HG03280 (cell line): ENCODE measurements at regions not wholly inside any gene's neighbourhood (a gene's known extent, or its start where the extent isn't known, plus 50 kb on each side); places are given as distances from the start of the nearest gene placed in this dataset.

Experiments used
- ATAC-seq: cut with Tn5 transposase; IDR thresholded peaks from one replicate; pipeline ENCODE4 v1.9.1; 2021; ENCODE audit warnings: mild to moderate bottlenecking, moderate library complexity; ENCODE audit not compliant: unreplicated experiment

- ATAC-seq, result no peak
Measured at GRCh38 chr5:96079075-96079474, 117.4 kb upstream of the ELL2 start.

DNA sequence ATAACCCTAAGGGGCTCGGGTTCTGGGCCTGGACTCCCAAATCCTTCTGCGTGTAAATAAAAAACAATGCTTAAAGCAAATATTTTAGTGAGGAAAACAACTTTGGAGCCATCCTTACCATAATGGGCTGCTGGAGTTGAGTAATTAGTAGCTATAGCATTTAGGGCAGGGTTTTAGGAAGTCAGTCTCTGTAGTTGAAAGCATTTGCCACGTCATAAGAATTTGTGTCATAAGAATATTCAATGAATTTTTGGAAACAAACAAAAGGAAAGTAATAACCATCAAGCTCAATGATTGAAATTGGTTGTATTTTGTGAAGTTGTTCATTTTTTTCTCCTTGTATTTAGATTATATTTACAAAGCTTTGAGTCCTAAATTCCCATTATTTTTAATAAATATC lies 114.8 kb upstream of the ELL2 start:
- no peak for ATAC-seq

GRCh38 chr5:96075579-96076289 lies 114.1 kb upstream of the ELL2 start:
- ATAC-seq, result no peak

- ATAC-seq, result no peak
Measured at GRCh38 chr5:96074870-96075269, 113.2 kb upstream of the ELL2 start.

DNA sequence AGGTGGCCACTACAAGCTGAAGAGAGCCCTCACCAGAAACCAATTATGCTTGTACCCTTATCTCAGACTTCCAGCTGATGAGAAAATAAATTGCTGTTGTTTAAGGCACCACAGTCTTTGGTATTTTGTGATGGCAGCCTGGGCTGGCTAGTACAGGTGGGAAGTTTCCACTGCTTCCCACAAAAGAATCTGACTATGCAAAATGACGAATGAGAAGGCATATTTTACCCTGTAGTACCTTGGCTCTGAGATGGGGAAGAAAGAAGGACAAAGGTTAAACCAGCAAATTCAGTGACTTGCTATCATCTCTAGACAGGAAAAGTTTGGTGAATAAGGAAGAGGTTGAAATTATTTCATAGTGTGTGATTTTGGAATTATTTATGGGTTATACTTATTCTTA lies 112.8 kb upstream of the ELL2 start:
- ATAC-seq, result no peak

DNA sequence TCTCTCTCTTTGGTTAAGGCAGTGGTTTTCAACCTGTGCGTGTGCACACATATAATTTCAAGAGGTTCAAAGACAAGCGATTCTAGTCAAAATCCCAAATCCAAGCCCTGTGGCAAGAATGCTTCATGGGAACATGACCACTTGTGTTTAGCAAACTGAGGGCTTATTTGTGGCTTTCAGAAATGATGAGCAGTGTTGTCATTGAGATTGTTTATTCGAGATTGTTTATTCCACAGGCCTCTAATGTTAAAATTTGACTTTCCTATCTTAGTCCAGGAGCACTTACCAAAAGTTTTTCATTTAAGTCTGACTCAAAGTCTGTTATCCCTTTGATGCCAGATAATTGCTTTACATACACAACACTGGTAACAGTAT lies 111.1 kb upstream of the ELL2 start:
- no peak for ATAC-seq

DNA sequence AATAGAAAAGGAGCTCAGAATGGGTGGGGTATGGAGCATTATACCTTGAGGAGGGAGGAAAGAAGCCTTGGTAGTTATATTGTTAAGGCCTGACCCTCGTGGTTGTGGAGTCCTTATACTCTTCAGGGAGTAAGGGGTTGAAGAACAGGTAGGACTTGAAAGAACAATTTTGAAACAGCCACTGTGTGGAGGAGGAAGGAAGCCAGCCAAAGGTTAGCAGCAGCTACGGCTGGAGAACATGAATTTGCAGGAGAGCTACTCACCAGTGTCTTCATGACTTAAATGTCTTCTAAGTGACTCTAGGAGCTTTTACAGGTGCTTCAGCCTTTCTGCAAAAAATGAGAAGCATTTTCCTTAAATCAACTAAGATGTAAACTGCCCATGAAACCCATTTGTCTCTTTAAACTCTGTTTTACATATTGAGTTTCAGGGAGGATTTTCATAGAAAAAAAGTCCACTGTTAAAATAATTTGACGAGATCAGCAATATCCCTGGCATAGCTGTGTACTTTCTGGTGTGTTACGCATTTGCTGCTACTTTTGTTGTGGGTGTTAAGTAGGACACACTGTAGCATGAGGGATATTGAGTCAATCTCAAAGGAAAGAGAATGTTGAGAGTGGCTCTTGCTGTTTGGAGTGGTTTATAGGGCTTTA lies 110.6 kb upstream of the ELL2 start:
- ATAC-seq, result no peak

- no peak for ATAC-seq
Measured at GRCh38 chr5:96070622-96071225, 109.1 kb upstream of the ELL2 start.

GRCh38 chr5:96067894-96068614 lies 106.4 kb upstream of the ELL2 start:
- ATAC-seq, result no peak

DNA sequence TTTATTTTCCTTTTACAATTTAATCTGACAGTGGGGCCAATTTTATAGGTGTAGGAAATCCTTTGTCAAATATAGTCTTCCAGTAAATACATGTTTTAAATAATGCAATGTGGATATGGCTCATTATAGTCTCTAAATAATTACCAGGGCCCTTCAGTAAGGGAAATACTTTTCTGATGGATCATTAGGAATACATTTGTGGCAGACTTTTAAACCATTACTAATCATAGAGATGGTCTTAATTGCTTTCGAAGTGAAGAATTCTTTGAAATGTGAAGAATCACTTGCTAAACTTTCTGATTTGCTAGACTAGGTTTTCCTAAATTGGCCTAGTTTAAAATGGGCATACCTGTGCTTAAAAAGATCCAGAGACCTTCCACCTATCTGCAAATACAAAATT lies 105.6 kb upstream of the ELL2 start:
- no peak for ATAC-seq

DNA sequence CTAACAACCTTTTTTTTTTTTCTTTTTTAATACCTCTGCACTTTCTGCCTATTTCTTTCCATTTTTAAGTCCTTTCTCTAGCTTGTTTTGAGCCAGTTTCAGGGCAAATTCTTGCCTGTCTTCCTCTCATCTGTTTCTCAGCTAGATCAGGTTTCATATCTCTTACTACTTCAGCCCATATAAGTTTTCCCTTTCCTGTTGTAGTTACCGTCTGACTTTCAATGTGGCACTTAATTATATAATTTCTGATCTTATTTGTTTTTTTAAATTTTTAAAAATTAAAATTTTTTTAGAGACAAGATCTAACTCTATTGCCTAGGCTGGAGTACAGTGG lies 104.7 kb upstream of the ELL2 start:
- ATAC-seq, result no peak

DNA sequence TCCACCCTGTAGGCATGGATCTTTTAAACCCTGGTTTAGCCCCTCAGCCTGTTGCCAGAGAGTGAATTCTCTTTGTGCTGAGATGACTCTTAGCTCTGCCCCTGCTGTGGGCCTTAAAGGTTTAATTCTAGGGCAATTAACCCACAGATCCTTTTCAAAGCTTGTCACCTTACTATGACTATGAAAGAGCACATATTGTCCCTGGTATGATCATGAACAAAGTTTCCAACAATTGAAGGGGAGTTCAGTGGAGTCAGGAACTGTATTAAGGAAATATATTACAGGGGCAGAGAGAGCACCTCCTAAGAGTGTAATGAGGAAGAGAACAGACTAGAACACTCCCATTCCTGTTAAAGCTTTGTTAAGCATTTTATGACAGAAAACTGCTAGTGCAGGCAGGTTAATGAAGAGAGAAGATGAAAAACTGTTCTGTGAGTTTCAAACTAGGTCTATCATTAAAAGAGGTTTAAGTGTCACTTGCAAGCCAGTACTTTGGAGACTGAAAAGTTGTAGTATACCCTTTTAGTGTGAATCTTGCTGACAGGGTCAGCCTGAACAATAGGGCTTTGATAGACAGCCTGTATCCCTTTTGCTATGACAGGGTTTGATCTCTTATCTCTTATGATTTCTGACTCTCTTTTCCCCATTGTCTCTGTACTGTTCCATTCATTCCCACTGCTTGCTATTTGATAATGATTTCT lies 104.2 kb upstream of the ELL2 start:
- ATAC-seq, result no peak

DNA sequence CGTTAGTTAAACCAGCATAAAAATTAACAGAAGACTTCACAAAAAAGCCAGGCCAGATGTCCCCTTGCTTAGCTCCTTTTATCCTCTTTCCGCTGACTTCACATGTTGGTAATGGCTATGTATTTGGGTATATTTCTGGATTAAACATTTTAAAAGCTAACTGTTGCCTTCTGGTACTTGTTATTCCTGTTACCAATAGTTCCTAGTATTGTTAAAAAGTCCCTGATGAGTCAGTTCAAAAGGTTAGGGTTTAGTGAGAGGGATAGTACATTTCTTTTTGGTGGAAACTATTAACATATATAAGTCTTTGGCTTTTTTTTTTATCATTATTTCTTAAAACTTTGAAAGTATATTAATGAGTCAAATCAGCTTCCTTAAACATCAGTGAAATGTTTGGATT lies 103.2 kb upstream of the ELL2 start:
- ATAC-seq, result no peak

DNA sequence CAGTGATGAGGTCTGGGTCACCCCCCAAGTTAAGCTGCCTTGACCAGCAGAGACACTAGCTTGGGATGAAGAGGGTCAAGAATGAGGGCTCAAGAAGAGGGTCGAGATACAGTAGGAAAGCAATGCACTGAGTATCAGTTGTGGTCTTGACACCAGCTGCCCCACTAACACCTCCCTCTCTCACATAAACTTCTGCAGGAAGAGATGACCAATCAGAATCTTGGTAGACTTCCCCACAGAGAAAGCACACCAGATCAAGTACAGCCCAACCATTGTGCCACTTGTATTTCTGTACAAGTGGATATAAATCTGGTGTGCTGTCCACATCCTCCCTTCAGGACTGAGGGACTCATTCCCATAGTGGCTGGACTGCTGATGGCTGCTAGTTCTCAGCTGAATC lies 101.2 kb upstream of the ELL2 start:
- no peak for ATAC-seq

- no peak for ATAC-seq
Measured at GRCh38 chr5:96058084-96058483, 96.4 kb upstream of the ELL2 start.

GRCh38 chr5:96054311-96055030 lies 92.8 kb upstream of the ELL2 start:
- ATAC-seq, result no peak

DNA sequence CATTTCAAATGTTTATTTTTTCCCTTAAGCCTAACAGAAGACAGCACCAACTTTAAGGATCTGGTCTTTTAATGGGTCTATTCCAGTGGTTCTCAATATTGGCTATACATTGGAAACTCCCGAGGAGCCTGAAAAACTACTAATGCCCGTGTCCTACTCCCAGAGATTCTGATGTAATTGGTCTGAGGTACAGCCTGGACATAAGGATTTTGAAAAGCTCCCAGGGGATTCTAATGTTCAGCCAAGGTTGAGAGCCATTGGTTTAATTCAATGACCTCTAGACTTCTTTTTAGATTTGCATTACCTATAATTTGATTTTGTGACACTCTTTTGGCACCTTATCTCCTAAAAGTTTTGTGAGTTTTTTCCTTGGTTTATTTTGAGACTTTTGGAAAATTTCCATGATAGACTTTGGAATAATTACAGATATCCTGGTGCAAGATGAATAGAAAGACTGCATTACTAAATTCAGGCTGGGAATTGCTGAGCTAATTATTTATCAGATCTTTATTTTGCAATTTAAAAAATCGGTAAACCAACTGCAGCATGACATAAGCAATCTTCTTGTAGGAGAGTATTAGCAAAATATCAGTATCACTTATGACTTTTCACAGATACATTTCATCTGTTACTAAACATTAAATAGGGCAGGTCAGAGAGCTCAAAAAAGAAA lies 91.5 kb upstream of the ELL2 start:
- ATAC-seq, result no peak

GRCh38 chr5:96052374-96052773 lies 90.7 kb upstream of the ELL2 start:
- no peak for ATAC-seq

GRCh38 chr5:96051401-96051830 lies 89.8 kb upstream of the ELL2 start:
- no peak for ATAC-seq

DNA sequence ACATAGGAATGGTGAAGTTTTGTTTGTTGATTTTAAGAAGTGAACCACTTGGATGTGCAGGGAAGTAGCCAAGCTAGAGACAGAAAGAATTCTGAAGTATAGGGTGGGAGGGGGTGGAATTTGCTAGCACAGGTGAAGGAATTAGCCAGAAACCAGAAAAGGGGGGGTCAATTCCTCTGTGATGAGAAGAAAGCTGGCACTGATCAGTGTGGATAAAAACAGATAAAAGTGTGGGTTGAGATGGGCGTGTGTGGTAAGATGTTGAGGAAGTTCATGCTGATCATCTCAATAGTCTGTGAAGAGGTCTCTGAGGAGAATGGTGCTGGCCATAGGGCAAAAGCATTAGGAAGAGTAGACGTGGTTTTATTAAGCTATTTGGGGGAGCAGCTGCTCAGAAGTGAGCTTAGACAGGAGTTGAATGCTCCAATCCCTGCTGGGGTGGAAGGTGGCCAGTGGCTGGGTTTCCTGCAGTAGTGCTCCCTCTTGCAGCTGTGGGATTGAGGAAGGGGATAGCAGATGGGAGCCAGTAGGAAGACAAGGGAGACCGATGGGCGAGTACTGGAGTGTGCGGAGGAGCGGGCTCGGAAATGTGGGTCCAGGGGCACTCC lies 88.7 kb upstream of the ELL2 start:
- no peak for ATAC-seq
